Lung (tissue), 11 donors: ENCODE measurements at regions not wholly inside any gene's neighbourhood (a gene's known extent, or its start where the extent isn't known, plus 50 kb on each side); places are given as distances from the start of the nearest gene placed in this dataset.

Source experiments
- ATAC-seq: fragments of 200-7000 bp; cut with Tn5 transposase; one replicate; pipeline ENCODE4 v1.9.1; 2020; ENCODE audit warnings: moderate number of reproducible peaks; ENCODE audit not compliant: insufficient read depth, low FRiP score
- DNase-seq, 3 donors: peaks; one replicate each; pipeline ENCODE4 v3.0.0-alpha.2; 2013 to 2017
- H3K27ac ChIP-seq, 2 donors: one replicate each; pipeline ENCODE4 v1.5.1; 2013; ENCODE audit warnings: mild to moderate bottlenecking in 2 of 2, moderate library complexity in 2 of 2, control low read depth in 1 of 2, inconsistent platforms in 1 of 2, low read depth in 1 of 2, low read length in 1 of 2
- H3K27me3 ChIP-seq, 3 donors: one replicate each; pipeline ENCODE4 v1.5.1; 2013; ENCODE audit warnings: low read length in 2 of 3; ENCODE audit not compliant: control insufficient read depth in 3 of 3, insufficient read depth in 3 of 3
- H3K36me3 ChIP-seq, 4 donors: one replicate each; pipeline ENCODE4 v1.5.1; 2013; ENCODE audit warnings: low read length in 4 of 4, mild to moderate bottlenecking in 1 of 4, moderate library complexity in 1 of 4; ENCODE audit not compliant: control insufficient read depth in 4 of 4, insufficient read depth in 4 of 4
- H3K4me1 ChIP-seq, 5 donors: one replicate each; pipeline ENCODE4 v1.5.1; 2013; ENCODE audit warnings: low read length in 5 of 5, mild to moderate bottlenecking in 2 of 5, moderate library complexity in 1 of 5; ENCODE audit not compliant: control insufficient read depth in 5 of 5, insufficient read depth in 5 of 5
- H3K4me3 ChIP-seq: one replicate; pipeline ENCODE4 v1.5.1; 2013; ENCODE audit warnings: mild to moderate bottlenecking, control low read depth, moderate library complexity
- H3K9ac ChIP-seq, 2 donors: one replicate each; pipeline ENCODE4 v1.5.1; 2013; ENCODE audit warnings: low read length in 2 of 2, control low read depth in 1 of 2; ENCODE audit not compliant: insufficient read depth in 1 of 2
- H3K9me3 ChIP-seq, 4 donors: one replicate each; pipeline ENCODE4 v1.5.1; 2013; ENCODE audit warnings: low read length in 3 of 4, mild to moderate bottlenecking in 1 of 4, moderate library complexity in 1 of 4; ENCODE audit not compliant: control insufficient read depth in 4 of 4, insufficient read depth in 3 of 4
- CTCF ChIP-seq: IDR thresholded peaks from 2 replicates; pipeline ENCODE4 v1.5.1; 2012; ENCODE audit warnings: mild to moderate bottlenecking; ENCODE audit errors: control extremely low read depth, extremely low read depth
- WGBS, 2 donors: extraction: QIAGEN DNeasy Blood & Tissue Kit; methylation state at CpG; one replicate each; pipeline ENCODE4 v1.1.7; 2013; 5-methylcytosine and 5-hydroxymethylcytosine counted together
- donor health status: control.
- donor health status: control.
- donor health status: Bipolar disorder and iron deficiency.
- donor health status: healthy.
- donor health status: DM: yes; HTN: yes; CAD: no.

- Histone ChIP-seq H3K27ac (no peak overlapping the region), H3K4me3 (no peak overlapping the region), H3K27me3 (no peaks in the 10 kb centered on the region), H3K36me3 (no peaks in the 10 kb centered on the region), H3K9me3 (peaks cover 0 to 2% (median 0%) of the 10 kb centered on the region in 4 donors), H3K4me1 (no peaks in the 10 kb centered on the region), H3K9ac (no peak overlapping the region)
- no peak for DNase-seq
- ATAC-seq = no peak
- no peak for TF ChIP-seq CTCF
- 96% methylated on average over 4 of the region's 4 CpGs for WGBS, 2 donors
Observed at GRCh38 chr1:94686882-94687281, 133.3 kb upstream of the SLC44A3 start.

DNA sequence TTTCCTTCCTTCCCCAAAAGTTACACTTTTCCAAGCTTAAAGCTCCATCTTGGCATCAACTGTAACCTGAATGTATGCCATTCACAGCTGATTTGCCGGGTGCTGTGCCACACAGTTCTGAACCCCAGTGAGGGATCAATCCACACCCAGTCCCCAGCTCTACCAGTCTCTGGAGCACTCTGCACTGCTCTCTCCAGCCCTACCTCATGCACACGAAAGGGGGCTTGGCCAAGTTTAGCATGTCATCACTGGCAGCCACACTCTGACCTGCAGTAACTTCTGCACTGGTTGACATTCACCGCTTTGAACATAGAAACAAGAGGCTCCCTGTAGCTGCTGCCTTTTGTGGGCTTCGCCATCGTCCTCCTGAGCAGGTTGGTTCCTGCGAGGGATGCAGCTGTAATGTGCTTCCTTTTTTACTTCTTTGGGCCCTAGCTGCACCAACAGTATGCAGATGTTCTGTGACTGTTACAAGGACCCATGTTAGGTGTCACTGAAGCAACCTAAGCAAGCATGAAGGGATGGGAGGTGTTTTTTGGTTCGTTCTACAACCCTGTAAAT is 135.4 kb upstream of the SLC44A3 start:
- H3K4me1 ChIP-seq = no peaks in the 10 kb centered on the region
- H3K27me3 ChIP-seq = no peaks in the 10 kb centered on the region
- ATAC-seq (no peak), DNase-seq (no peak)
- H3K9ac ChIP-seq = no peak overlapping the region
- H3K27ac ChIP-seq = no peak overlapping the region
- H3K4me3 ChIP-seq = no peak overlapping the region
- no peaks in the 10 kb centered on the region for H3K36me3 ChIP-seq
- H3K9me3 ChIP-seq = peaks cover 0 to 2% (median 0%) of the 10 kb centered on the region in 4 donors
- WGBS, 2 donors = 63 to 76% methylated on average over 7 of the region's 7 CpGs
- no peak for TF ChIP-seq CTCF

DNA sequence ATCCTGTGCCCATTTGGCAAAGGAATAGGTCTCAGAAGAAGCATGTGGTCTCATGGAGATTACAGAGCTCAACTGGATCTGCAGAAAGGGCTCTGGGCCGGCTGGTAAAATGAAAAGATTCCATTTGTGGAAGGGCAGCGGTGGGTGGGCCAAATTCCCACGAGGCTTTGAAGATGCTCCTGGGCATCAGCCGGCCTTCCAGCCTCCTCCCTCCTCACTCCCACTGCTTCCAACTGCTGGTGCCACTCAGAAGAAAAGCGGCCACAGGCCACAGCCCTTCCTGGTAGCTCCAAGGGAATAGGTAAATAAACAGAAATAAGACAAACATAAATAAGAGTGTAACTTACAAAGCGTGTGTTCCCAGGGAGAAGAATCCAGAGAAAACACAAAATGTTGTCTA is 136.3 kb upstream of the SLC44A3 start:
- H3K4me3 ChIP-seq = no peak overlapping the region
- no peak for DNase-seq
- ATAC-seq = no peak
- H3K27ac ChIP-seq = no peak overlapping the region
- H3K27me3 ChIP-seq = no peaks in the 10 kb centered on the region
- H3K4me1 ChIP-seq = no peaks in the 10 kb centered on the region
- WGBS, 2 donors = 70 to 79% methylated on average over 6 of the region's 6 CpGs
- H3K36me3 ChIP-seq = no peaks in the 10 kb centered on the region
- TF ChIP-seq CTCF = no peak
- peaks cover 0 to 2% (median 0%) of the 10 kb centered on the region in 4 donors for H3K9me3 ChIP-seq
- no peak overlapping the region for H3K9ac ChIP-seq

DNA sequence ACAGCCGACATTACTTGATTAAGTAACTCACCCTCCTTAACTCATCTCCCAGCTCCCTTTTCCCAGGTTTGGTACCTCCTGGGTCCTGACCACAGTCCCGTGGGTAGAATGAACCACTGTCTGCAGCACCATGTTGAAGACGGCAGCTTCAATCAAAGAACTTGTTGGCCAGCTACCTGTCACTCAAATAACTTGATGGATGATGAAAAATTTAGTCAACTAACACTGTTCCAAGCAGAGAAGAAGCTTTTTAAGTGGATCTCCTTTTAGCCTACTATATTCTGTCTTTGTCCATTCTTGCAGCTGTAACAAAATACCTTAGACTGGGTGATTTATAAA is 138.4 kb upstream of the F3 start:
- Histone ChIP-seq H3K4me1 (no peaks in the 10 kb centered on the region), H3K9ac (no peak overlapping the region), H3K9me3 (no peaks in the 10 kb centered on the region), H3K36me3 (no peaks in the 10 kb centered on the region), H3K27ac (no peak overlapping the region), H3K4me3 (no peak overlapping the region), H3K27me3 (no peaks in the 10 kb centered on the region)
- ATAC-seq (no peak), DNase-seq (no peak)
- WGBS, 2 donors = 62 to 71% methylated on average over 3 of the region's 3 CpGs
- TF ChIP-seq CTCF = no peak
